GM18867 (cell line): ENCODE measurements at regions not wholly inside any gene's neighbourhood (a gene's known extent, or its start where the extent isn't known, plus 50 kb on each side); places are given as distances from the start of the nearest gene placed in this dataset.

Experiments used
- ATAC-seq: cut with Tn5 transposase; IDR thresholded peaks from one replicate; pipeline ENCODE4 v1.9.1; 2021; ENCODE audit warnings: mild to moderate bottlenecking, moderate library complexity; ENCODE audit not compliant: unreplicated experiment

DNA sequence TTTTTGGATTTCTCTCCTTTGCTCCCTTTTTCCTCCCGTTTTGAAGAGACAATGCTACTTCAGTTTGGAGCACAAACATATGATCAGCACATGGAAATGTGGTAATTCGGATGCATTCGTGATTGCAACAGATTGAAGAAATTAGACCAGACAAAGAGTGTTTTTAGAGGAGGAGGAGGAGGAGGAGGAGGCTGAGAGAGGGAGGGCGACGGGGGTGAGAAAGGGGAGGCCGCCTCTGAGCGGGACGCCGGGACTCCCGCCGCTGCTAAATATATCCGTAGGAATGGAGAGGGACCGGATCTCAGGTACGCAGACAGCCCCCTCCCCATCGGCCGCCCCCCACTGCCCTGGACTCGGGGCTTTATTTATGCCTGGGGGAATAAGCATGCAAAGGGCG is 179.3 kb downstream of the SEC14L1 start:
- ATAC-seq: no peak

- no peak for ATAC-seq
Observed at GRCh38 chr17:77320485-77321256, 179.9 kb downstream of the SEC14L1 start.

GRCh38 chr17:77321649-77322513 is 181.1 kb downstream of the SEC14L1 start:
- no peak for ATAC-seq

DNA sequence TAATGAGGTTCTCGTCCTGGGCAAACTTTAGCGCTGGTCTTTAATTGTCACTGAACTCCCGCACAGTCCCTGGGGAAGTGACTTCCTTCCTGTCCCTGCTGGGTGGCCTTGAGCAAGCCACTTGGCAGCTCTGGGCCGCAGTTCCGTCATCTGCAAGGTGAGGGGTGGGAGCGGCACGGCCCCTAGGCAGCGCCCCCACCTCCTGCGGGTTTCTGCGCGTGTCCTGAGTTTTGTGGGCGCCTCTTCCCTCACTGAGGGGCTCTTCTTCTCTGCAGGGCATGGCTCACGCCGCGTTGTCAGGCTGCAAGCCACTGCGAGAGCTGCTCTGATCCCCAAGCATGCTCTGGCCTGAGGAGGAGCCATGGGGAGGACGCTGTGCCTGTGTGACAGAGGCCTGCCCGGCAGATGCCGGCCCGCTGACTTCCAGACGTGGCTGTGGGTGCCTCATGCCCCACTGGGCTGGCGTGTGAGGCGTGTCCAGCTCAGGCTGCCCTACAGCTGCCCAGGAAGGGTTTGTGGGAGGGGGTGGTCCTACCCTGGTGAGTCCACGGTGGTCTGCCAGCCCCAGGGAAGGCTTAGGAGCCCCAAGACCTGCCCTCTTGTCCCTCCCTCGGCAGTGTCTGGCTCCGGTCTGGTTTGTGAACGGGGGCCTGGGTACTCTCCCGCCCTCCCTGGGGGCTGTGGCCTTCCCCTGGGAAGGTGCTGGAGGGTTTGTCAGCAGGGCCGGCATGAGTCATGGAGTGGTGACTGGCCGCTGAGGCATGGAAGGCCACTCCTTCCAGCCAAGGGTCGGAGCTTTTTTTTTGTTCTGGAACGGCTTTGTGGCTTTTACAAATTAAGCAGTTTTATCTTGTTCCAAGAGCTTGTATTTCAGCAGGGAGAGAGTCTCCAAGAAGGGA is 182.0 kb downstream of the SEC14L1 start:
- ATAC-seq: no peak

DNA sequence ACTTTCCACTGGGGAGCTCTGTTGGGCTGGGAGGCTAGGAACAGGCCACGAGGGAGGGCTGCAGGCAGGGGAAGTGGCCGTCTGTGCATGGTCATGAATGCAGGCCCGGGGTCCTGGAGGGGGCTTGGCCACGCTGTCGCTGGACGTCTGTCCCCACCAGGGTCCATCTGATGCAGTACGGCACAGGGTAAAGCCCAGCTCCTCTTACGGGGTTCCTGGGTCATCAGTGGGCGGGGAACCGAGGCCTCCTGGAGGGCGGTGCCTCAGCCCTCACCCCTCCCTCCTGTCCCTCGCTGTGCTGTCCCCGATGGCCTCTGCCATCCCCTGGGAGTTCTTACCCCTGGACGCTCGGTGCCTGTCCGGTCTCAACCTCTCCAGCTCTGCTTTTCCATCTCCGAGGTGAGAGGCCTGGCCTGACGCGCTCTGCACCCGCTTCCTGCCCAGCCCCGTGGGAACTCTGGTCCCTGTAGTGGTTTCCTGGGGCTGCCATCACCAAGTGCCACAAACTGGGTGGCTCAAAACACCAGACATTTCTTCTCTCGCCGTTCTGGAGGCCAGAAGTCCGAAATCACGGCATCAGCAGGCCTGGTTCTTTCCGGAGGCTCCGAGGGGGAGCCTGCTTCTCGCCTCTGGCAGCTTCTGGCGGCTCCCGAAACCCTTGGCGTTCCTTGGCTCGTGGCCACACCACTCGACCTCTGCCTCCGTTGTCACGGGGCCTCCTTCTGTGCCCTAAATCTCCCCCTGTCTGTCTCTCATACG is 182.8 kb downstream of the SEC14L1 start:
- ATAC-seq: no peak

DNA sequence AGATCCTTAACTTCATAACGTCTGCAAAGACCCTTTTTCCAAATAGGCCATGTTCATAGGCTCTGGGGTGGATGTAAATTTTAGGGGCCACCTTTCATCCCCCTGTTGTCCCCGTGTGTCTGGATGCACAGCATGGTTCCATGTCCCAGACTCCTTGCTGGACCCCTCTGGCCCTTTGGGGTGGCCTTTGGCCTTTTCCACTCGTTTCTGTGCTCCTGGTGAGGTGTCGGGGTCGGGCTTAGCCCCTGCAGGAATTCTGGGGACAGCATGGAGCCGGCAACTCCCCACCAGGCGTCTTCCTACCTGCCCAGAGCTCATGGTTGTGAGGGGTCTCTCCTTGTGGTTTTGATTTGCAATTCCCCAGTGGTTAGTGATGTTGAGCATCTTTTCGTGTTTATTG is 183.5 kb downstream of the SEC14L1 start:
- ATAC-seq: no peak

DNA sequence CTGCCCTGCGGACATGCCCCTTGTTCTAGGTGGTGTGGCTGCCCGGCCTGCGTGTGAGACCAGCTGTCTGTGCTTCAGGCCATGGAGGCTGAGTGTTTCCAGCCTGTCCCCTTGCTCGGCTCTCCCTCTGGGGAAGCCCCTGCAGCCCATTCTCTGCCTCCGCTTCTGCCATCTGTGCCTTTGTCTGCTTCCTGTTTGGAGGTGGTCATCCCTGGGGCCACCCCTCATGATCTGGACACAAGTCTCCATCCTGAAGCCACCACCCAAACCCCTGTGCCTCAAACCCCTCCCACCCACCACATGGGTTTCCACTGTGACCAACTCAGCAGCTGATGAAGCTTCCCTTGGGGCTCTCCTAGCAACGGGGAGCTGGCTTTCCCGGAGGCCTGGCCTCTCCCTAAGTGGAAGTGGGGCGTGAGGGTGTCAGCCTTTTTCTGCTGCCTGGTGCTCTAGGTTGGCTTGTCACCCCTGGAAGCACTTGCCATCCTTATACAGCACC is 184.9 kb downstream of the SEC14L1 start:
- peak; percentile 7 for ATAC-seq

GRCh38 chr17:77326076-77326591 is 185.4 kb downstream of the SEC14L1 start:
- ATAC-seq: no peak

DNA sequence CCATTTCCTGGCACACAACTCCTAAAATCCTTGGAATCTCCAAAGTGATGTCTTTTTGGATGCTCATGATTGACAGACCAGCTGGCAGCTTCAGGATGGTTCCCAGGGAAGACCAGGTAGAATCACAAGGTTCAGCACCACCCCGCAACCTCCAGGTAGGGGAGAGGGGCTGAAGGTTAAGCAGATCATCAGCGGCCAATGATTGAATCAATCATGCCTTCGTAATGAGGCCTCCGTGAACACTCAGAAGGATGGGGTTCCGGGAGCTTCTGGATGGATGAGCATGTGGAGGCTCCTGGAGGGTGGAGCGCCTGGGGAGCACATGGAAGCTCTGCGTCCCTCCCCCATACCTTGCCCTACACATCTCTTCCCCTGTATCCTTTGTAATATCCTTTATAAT is 185.9 kb downstream of the SEC14L1 start:
- no peak for ATAC-seq

DNA sequence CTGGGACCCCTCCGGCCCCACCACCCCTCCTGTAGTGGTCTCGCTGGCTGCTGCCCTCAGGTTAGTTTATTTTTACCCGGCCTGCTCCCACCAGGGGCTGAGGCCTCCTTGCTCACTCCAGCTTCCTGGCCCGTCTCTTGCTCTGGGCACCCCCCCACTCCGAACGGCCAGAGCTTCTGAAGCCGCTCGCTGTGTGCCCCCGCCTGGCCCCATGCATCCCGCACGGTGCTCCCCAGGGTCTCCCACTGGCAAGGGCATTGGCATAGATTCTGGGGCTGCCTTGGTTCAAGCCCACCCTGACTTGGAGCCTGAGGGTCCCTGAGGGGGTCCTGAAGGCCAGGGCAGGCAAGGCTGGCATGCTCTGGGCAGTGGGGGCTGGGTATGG is 186.4 kb downstream of the SEC14L1 start:
- ATAC-seq: no peak

GRCh38 chr17:77327566-77328464 is 187.0 kb downstream of the SEC14L1 start:
- ATAC-seq: no peak

GRCh38 chr17:77328823-77329740 is 188.3 kb downstream of the SEC14L1 start:
- ATAC-seq: no peak

GRCh38 chr17:77329741-77330531 is 189.2 kb downstream of the SEC14L1 start:
- ATAC-seq: no peak

GRCh38 chr17:77330602-77331081 is 189.9 kb downstream of the SEC14L1 start:
- ATAC-seq: no peak

- ATAC-seq: peak; percentile 77
Observed at GRCh38 chr17:77331301-77331864, 190.6 kb downstream of the SEC14L1 start.
